IMR-90 (cell line): ENCODE measurements at regions not wholly inside any gene's neighbourhood (a gene's known extent, or its start where the extent isn't known, plus 50 kb on each side); places are given as distances from the start of the nearest gene placed in this dataset.

Experiments
- ATAC-seq: fragments of 200-7000 bp; cut with Tn5 transposase; 2 replicates; pipeline ENCODE4 v1.9.1; 2020; ENCODE audit warnings: low read depth, mild to moderate bottlenecking, moderate library complexity
- BruUV-seq: library from RNA; stranded (reverse); fragments of 400-500 nt; replicated peaks from 2 replicates; lab custom pipeline; 2021; lab: Mats Ljungman, UMichigan
- CTCF ChIA-PET: fragments of 300-600 bp; formaldehyde crosslinking; extraction: SDS; loops from one replicate; lab custom pipeline; 2021; ENCODE audit warnings: antibody characterized with exemption; lab: Yijun Ruan, JAX
- POLR2A ChIA-PET: fragments of 300-600 bp; sonication (Branson Sonifier 250); formaldehyde crosslinking; loops from one replicate; lab custom pipeline; 2022; ENCODE audit warnings: antibody characterized with exemption; ENCODE audit not compliant: unreplicated experiment; lab: Charles Lee
- DNase-seq: peaks from one replicate; pipeline ENCODE4 v3.0.0; 2013
- H2AFZ ChIP-seq: replicated peaks from 2 replicates; pipeline ENCODE3; 2013; ENCODE audit warnings: low read length, mild to moderate bottlenecking; ENCODE audit not compliant: poor library complexity
- H2AK5ac ChIP-seq: 2 replicates; pipeline ENCODE4 v1.6.1; 2013; ENCODE audit warnings: low read depth, low read length, inconsistent platforms
- H2AK9ac ChIP-seq: replicated peaks from 2 replicates; pipeline ENCODE3; 2013; ENCODE audit warnings: mild to moderate bottlenecking, low read depth, low read length, moderate library complexity; ENCODE audit not compliant: poor library complexity
- H2BK120ac ChIP-seq: 2 replicates; pipeline ENCODE4 v1.6.1; 2013; ENCODE audit warnings: low read depth, low read length, inconsistent platforms
- H2BK15ac ChIP-seq: 3 replicates; pipeline ENCODE4 v1.6.1; 2013; ENCODE audit warnings: low read depth, low read length, inconsistent platforms
- H2BK20ac ChIP-seq: 2 replicates; pipeline ENCODE4 v1.6.1; 2013; ENCODE audit warnings: low read depth, mild to moderate bottlenecking, inconsistent platforms, low read length, moderate library complexity
- H2BK5ac ChIP-seq: 2 replicates; pipeline ENCODE4 v1.6.1; 2013; ENCODE audit warnings: mild to moderate bottlenecking, low read depth, low read length, inconsistent platforms; ENCODE audit not compliant: poor library complexity, severe bottlenecking
- H3K14ac ChIP-seq: replicated peaks from 2 replicates; pipeline ENCODE4 v1.6.1; 2013; ENCODE audit warnings: low read depth, low read length, inconsistent platforms
- H3K18ac ChIP-seq: 2 replicates; pipeline ENCODE4 v1.6.1; 2013; ENCODE audit warnings: low read depth, low read length, control low read depth
- H3K23ac ChIP-seq: 2 replicates; pipeline ENCODE4 v1.6.1; 2013; ENCODE audit warnings: low read depth, low read length, inconsistent platforms
- H3K27ac ChIP-seq: 2 replicates; pipeline ENCODE4 v1.5.1; 2013; ENCODE audit warnings: mild to moderate bottlenecking, control low read depth, low read length; ENCODE audit not compliant: insufficient read depth
- H3K27me3 ChIP-seq: 2 replicates; pipeline ENCODE4 v1.6.1; 2013; ENCODE audit warnings: low read length; ENCODE audit not compliant: control insufficient read depth, insufficient read depth
- H3K36me3 ChIP-seq: 2 replicates; pipeline ENCODE4 v1.6.1; 2013; ENCODE audit warnings: low read length, mixed read lengths; ENCODE audit not compliant: control insufficient read depth, insufficient read depth
- H3K4ac ChIP-seq: 2 replicates; pipeline ENCODE4 v1.6.1; 2013; ENCODE audit warnings: low read depth, low read length, inconsistent platforms
- H3K4me1 ChIP-seq: 2 replicates; pipeline ENCODE4 v1.6.1; 2013; ENCODE audit warnings: low read length, mixed read lengths; ENCODE audit not compliant: control insufficient read depth, insufficient read depth
- H3K4me2 ChIP-seq: 2 replicates; pipeline ENCODE4 v1.6.1; 2013; ENCODE audit warnings: low read depth, mild to moderate bottlenecking, control low read depth, low read length, moderate library complexity
- H3K4me3 ChIP-seq: 2 replicates; pipeline ENCODE4 v1.5.1; 2013; ENCODE audit warnings: low read depth, mild to moderate bottlenecking, control low read depth, low read length, moderate library complexity; ENCODE audit not compliant: insufficient read depth
- H3K56ac ChIP-seq: 2 replicates; pipeline ENCODE4 v1.6.1; 2013; ENCODE audit warnings: low read length, inconsistent platforms; ENCODE audit not compliant: insufficient read depth; ENCODE audit errors: extremely low read depth
- H3K79me1 ChIP-seq, 2 experiments: 2 replicates each; pipeline ENCODE4 v1.6.1; 2013; ENCODE audit warnings: low read length in 2 of 2, inconsistent platforms in 1 of 2, low read depth in 1 of 2
- H3K9ac ChIP-seq: 2 replicates; pipeline ENCODE4 v1.6.1; 2013; ENCODE audit warnings: low read depth, low read length, control low read depth
- H3K9me1 ChIP-seq: 2 replicates; pipeline ENCODE4 v1.6.1; 2013; ENCODE audit warnings: low read length, inconsistent platforms; ENCODE audit not compliant: insufficient read depth
- H3K9me3 ChIP-seq: 2 replicates; pipeline ENCODE4 v1.6.1; 2013; ENCODE audit warnings: low read length; ENCODE audit not compliant: control insufficient read depth, insufficient read depth
- H4K20me1 ChIP-seq: 2 replicates; pipeline ENCODE4 v1.6.1; 2013; ENCODE audit warnings: low read length, inconsistent platforms; ENCODE audit not compliant: insufficient read depth
- H4K5ac ChIP-seq: 2 replicates; pipeline ENCODE4 v1.6.1; 2013; ENCODE audit warnings: mild to moderate bottlenecking, low read depth, low read length, control low read depth
- H4K8ac ChIP-seq, 2 experiments: 2 replicates each; pipeline ENCODE4 v1.6.1; 2013; ENCODE audit warnings: low read depth in 2 of 2, low read length in 2 of 2, control low read depth in 1 of 2, inconsistent platforms in 1 of 2
- H4K91ac ChIP-seq: 2 replicates; pipeline ENCODE4 v1.6.1; 2013; ENCODE audit warnings: low read depth, low read length, inconsistent platforms; ENCODE audit not compliant: insufficient read depth
- CEBPB ChIP-seq: IDR thresholded peaks from 2 replicates; pipeline ENCODE4 v1.6.1; 2012; ENCODE audit warnings: low read depth, low read length, improper control_type of control experiment
- CHD1 ChIP-seq: IDR thresholded peaks from 2 replicates; pipeline ENCODE4 v1.6.1; 2012; ENCODE audit warnings: low read depth, low read length, improper control_type of control experiment
- MAFK ChIP-seq: IDR thresholded peaks from 2 replicates; pipeline ENCODE4 v1.6.1; 2012; ENCODE audit warnings: low read depth, low read length, improper control_type of control experiment
- MAZ ChIP-seq: IDR thresholded peaks from 2 replicates; pipeline ENCODE4 v1.6.1; 2012; ENCODE audit warnings: low read depth, mild to moderate bottlenecking, low read length, improper control_type of control experiment, moderate library complexity, borderline replicate concordance
- MXI1 ChIP-seq: IDR thresholded peaks from 2 replicates; pipeline ENCODE4 v1.6.1; 2012; ENCODE audit warnings: low read depth, mild to moderate bottlenecking, low read length, moderate library complexity, borderline replicate concordance
- NFE2L2 ChIP-seq: fragments of 150-350 bp; IDR thresholded peaks from 2 replicates; pipeline ENCODE4 v1.6.1; 2016; ENCODE audit warnings: low read depth, mild to moderate bottlenecking, low read length
- POLR2A ChIP-seq: IDR thresholded peaks from 2 replicates; pipeline ENCODE4 v1.6.1; 2012; ENCODE audit warnings: mild to moderate bottlenecking, low read depth, low read length
- USF2 ChIP-seq: fragments of 150-350 bp; IDR thresholded peaks from 2 replicates; pipeline ENCODE4 v1.6.1; 2017; ENCODE audit warnings: mild to moderate bottlenecking, antibody characterized with exemption, low read length, low read depth
- WGBS, 2 experiments: methylation state at CpG; one replicate each; pipeline versions ENCODE4 v1.1.5 to v1.1.7; 2013; ENCODE audit warnings: missing lambda C conversion rate in 2 of 2; ENCODE audit not compliant: insufficient read length in 1 of 2; ENCODE audit errors: extremely low coverage in 2 of 2; 5-methylcytosine and 5-hydroxymethylcytosine counted together
- dilution Hi-C: fragments of 300-500 bp; cut with HindIII; formaldehyde crosslinking; loops from one replicate; pipeline ENCODE4 v1.14.3; 2018; ENCODE audit warnings: low sequenced_read_pairs; ENCODE audit not compliant: unreplicated experiment
- in situ Hi-C: fragments of 300-500 bp; cut with MboI; formaldehyde crosslinking; loops from 3 replicates; pipeline ENCODE4 v1.14.3; 2019; ENCODE audit warnings: low sequenced_read_pairs, inconsistent platforms, mixed read lengths
- intact Hi-C: fragments of 100-400 bp; cut with micrococcal nuclease; formaldehyde crosslinking; loops from 2 replicates; pipeline ENCODE4 v1.10.0; 2022
- TF ChIP-seq, protein P1 (sequence below): conservative IDR thresholded peaks from 2 replicates; pipeline ENCODE4 v1.5.1; 2012; ENCODE audit warnings: mild to moderate bottlenecking, low read depth, low read length, improper control_type of control experiment
- TF ChIP-seq, protein P2 (sequence below): fragments of 150-350 bp; IDR thresholded peaks from 2 replicates; pipeline ENCODE4 v1.6.1; 2016; ENCODE audit warnings: low read depth, mild to moderate bottlenecking, low read length, moderate library complexity, borderline replicate concordance

DNA sequence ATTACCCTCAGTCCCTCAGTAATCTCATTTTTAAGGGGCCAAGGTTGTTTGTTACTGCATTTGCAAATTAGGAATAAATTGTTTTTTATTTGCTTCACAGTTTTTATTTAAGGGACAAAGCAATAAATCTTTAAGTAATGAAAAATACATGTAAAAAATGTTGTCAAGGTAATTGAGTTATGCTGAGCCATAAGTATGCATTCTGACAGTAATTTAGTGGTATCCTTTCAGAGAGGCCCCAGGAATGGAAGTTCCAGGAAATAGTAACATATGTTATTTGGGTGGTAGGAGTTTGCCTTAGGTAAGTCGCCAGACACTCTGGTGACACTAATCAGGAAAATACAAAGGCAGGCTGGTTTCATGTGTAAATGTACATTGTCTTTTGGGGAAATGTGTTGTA lies 1787.9 kb upstream of the WWC1 start:
- Histone ChIP-seq H3K23ac (no peak overlapping the region), H3K4me3 (no peak overlapping the region), H3K14ac (no peak overlapping the region), H2BK15ac (no peak overlapping the region), H3K27me3 (no peaks in the 10 kb centered on the region), H3K79me1 (no peaks in the 10 kb centered on the region), H2AFZ (no peak overlapping the region), H2BK20ac (no peak overlapping the region), H3K9me3 (peaks cover 5% of the 10 kb centered on the region), H2BK120ac (no peak overlapping the region), H2BK5ac (no peak overlapping the region), H3K18ac (no peak overlapping the region), H2AK5ac (no peak overlapping the region), H3K4me2 (no peak overlapping the region), H3K9me1 (no peaks in the 10 kb centered on the region), H3K4ac (no peak overlapping the region), H3K9ac (no peak overlapping the region), H4K20me1 (no peaks in the 10 kb centered on the region), H2AK9ac (no peak overlapping the region), H3K4me1 (no peaks in the 10 kb centered on the region), H3K27ac (no peak overlapping the region), H4K8ac (no peak overlapping the region), H3K36me3 (no peaks in the 10 kb centered on the region), H4K91ac (no peak overlapping the region), H4K5ac (no peak overlapping the region), H3K56ac (no peak overlapping the region)
- dilution Hi-C loops (no loop called here), in situ Hi-C loops (no loop called here), intact Hi-C loops (no loop called here)
- ATAC-seq (no peak), DNase-seq (no peak)
- no TSS peak for BruUV-seq
- ChIA-PET POLR2A (no interaction called here), CTCF (no interaction called here)
- no CpG with 5 or more reads among the region's 1 CpG for WGBS, 2 experiments
- no peak for TF ChIP-seq MAFK
- TF ChIP-seq CHD1: no peak
- no peak for TF ChIP-seq POLR2A
- TF ChIP-seq MAZ: no peak
- TF ChIP-seq, protein P1, sequence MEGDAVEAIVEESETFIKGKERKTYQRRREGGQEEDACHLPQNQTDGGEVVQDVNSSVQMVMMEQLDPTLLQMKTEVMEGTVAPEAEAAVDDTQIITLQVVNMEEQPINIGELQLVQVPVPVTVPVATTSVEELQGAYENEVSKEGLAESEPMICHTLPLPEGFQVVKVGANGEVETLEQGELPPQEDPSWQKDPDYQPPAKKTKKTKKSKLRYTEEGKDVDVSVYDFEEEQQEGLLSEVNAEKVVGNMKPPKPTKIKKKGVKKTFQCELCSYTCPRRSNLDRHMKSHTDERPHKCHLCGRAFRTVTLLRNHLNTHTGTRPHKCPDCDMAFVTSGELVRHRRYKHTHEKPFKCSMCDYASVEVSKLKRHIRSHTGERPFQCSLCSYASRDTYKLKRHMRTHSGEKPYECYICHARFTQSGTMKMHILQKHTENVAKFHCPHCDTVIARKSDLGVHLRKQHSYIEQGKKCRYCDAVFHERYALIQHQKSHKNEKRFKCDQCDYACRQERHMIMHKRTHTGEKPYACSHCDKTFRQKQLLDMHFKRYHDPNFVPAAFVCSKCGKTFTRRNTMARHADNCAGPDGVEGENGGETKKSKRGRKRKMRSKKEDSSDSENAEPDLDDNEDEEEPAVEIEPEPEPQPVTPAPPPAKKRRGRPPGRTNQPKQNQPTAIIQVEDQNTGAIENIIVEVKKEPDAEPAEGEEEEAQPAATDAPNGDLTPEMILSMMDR: no peak
- TF ChIP-seq, protein P2, sequence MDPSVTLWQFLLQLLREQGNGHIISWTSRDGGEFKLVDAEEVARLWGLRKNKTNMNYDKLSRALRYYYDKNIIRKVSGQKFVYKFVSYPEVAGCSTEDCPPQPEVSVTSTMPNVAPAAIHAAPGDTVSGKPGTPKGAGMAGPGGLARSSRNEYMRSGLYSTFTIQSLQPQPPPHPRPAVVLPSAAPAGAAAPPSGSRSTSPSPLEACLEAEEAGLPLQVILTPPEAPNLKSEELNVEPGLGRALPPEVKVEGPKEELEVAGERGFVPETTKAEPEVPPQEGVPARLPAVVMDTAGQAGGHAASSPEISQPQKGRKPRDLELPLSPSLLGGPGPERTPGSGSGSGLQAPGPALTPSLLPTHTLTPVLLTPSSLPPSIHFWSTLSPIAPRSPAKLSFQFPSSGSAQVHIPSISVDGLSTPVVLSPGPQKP: no peak
- no peak for TF ChIP-seq NFE2L2
- TF ChIP-seq CEBPB: no peak
- TF ChIP-seq USF2: no peak
- no peak for TF ChIP-seq MXI1
